Nephron (organoid): ENCODE measurements at regions not wholly inside any gene's neighbourhood (a gene's known extent, or its start where the extent isn't known, plus 50 kb on each side); places are given as distances from the start of the nearest gene placed in this dataset.
A peak's percentile ranks its signal among the peaks of the same experiment; 100 is the strongest.

Source experiments
- H3K27ac Mint-ChIP-seq, 3 experiments: 2 replicates each; pipeline ENCODE4 v1.8.0; 2020; ENCODE audit warnings: mixed read lengths in 3 of 3, mild to moderate bottlenecking in 2 of 3, moderate library complexity in 1 of 3
- H3K27me3 Mint-ChIP-seq: 2 replicates; pipeline ENCODE4 v1.8.0; 2021; ENCODE audit warnings: low read depth, mild to moderate bottlenecking, moderate library complexity, mixed read lengths
- H3K36me3 Mint-ChIP-seq: 2 replicates; pipeline ENCODE4 v1.8.0; 2020; ENCODE audit warnings: low read depth, mixed read lengths
- H3K4me1 Mint-ChIP-seq: 2 replicates; pipeline ENCODE4 v1.8.0; 2020; ENCODE audit warnings: mixed read lengths
- H3K4me3 Mint-ChIP-seq, 3 experiments: 2 replicates each; pipeline ENCODE4 v1.8.0; 2020; ENCODE audit warnings: mild to moderate bottlenecking in 3 of 3, mixed read lengths in 3 of 3, moderate library complexity in 2 of 3
- H3K9me3 Mint-ChIP-seq: 2 replicates; pipeline ENCODE4 v1.8.0; 2020; ENCODE audit warnings: mixed read lengths
- TF ChIP-seq, protein P1 (sequence below), 3 experiments: fragments of 200-600 bp; sonication (generic); IDR thresholded peaks; one replicate each; pipeline ENCODE4 v1.5.0; 2021; ENCODE audit warnings: antibody characterized with exemption in 3 of 3; ENCODE audit not compliant: unreplicated experiment in 3 of 3

DNA sequence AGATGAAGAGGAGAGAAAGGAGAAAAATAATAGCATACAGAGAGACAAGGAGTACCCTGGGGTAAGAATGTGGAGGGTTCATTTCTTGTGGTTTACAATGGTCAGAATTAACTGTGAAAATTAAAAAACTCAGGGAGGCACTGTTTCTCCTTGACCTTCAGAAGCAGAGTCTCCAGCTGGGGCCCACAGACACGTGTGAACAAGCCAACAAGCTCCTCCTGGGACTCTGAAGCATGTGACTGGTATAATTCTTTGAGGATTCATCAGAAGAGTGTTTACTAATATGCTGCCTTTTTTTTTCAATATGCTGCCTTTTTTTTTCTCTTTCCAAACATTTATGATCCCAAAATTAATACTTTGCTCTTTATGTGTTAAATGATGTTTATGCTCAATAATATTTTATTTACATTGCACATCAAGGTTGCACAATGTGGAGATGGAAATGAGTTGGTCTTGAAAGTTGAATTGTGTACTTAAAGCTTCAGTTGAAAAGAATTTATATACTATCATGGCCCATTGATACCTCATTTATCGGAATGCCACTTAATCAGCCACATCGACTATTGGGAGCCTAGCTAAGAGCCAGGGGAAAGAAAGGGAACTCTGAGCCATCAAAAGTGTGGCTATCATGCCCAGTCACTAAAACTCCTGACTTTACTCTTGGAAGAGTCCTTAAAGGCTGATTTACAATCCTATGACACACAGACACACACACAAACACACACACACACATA lies 134.7 kb upstream of the RHOBTB1 start:
- H3K27ac Mint-ChIP-seq: no peak overlapping the region
- no peak overlapping the region for H3K4me3 Mint-ChIP-seq
- H3K4me1 Mint-ChIP-seq: peaks cover 5% of the 10 kb centered on the region
- no peaks in the 10 kb centered on the region for H3K27me3 Mint-ChIP-seq
- H3K36me3 Mint-ChIP-seq: no peaks in the 10 kb centered on the region
- no peaks in the 10 kb centered on the region for H3K9me3 Mint-ChIP-seq
- TF ChIP-seq, protein P1, sequence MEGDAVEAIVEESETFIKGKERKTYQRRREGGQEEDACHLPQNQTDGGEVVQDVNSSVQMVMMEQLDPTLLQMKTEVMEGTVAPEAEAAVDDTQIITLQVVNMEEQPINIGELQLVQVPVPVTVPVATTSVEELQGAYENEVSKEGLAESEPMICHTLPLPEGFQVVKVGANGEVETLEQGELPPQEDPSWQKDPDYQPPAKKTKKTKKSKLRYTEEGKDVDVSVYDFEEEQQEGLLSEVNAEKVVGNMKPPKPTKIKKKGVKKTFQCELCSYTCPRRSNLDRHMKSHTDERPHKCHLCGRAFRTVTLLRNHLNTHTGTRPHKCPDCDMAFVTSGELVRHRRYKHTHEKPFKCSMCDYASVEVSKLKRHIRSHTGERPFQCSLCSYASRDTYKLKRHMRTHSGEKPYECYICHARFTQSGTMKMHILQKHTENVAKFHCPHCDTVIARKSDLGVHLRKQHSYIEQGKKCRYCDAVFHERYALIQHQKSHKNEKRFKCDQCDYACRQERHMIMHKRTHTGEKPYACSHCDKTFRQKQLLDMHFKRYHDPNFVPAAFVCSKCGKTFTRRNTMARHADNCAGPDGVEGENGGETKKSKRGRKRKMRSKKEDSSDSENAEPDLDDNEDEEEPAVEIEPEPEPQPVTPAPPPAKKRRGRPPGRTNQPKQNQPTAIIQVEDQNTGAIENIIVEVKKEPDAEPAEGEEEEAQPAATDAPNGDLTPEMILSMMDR (IDR thresholded peaks at IDR 0.05; ENCODE audit: unreplicated experiment in 3 of 3): no peak

DNA sequence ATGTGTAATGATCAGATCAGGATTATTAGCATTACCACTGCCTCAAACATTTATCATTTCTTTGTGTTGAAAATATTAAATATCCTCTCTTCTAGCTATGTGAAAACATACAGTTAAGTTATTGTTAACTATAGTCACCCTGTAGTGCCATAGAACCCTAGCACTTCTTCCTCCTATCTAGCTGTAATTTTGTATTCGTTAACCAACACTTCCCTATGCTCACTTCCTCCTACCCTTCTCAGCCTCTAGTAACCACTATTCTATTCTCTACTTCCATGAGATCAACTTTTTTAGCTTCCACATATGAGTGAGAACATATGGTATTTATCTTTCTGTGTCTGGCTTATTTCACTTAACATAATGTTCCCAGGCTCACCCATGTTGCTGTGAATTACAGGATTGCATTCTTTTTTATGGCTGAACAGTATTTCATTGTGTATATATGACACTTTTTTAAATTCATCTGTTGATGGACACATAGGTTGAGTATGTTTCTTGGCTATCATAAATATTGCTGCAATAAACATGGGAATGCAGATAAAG lies 132.7 kb upstream of the RHOBTB1 start:
- peak overlapping the region; percentile 30 to 67 (median 62) for H3K27ac Mint-ChIP-seq
- peaks cover 5% of the 10 kb centered on the region for H3K4me1 Mint-ChIP-seq
- no peaks in the 10 kb centered on the region for H3K36me3 Mint-ChIP-seq
- H3K9me3 Mint-ChIP-seq: no peaks in the 10 kb centered on the region
- TF ChIP-seq, protein P1 (IDR thresholded peaks at IDR 0.05; ENCODE audit: unreplicated experiment in 3 of 3): no peak
- no peak overlapping the region for H3K4me3 Mint-ChIP-seq
- H3K27me3 Mint-ChIP-seq: no peaks in the 10 kb centered on the region

DNA sequence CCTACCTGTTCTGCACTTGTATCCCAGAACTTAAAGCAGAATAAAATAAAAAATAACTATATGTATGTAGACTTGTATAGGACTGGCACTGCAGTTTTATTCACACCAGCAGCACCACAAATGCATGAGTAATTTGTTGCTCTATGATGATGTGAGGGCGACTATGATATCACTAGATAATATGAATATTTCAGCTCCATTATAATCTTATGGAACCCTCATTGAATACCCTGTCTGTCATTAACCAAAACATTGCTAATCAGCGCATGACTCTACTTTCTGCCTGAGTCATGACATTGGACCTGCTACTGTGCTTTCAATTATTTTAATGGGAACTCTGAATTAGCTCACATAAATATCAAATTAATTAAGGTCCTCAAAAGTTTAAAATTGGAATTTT lies 129.4 kb upstream of the RHOBTB1 start:
- no peaks in the 10 kb centered on the region for H3K9me3 Mint-ChIP-seq
- H3K27ac Mint-ChIP-seq: no peak overlapping the region
- no peaks in the 10 kb centered on the region for H3K36me3 Mint-ChIP-seq
- H3K4me3 Mint-ChIP-seq: no peak overlapping the region
- H3K4me1 Mint-ChIP-seq: peaks cover 5% of the 10 kb centered on the region
- TF ChIP-seq, protein P1 (IDR thresholded peaks at IDR 0.05; ENCODE audit: unreplicated experiment in 3 of 3): no peak
- H3K27me3 Mint-ChIP-seq: no peaks in the 10 kb centered on the region

DNA sequence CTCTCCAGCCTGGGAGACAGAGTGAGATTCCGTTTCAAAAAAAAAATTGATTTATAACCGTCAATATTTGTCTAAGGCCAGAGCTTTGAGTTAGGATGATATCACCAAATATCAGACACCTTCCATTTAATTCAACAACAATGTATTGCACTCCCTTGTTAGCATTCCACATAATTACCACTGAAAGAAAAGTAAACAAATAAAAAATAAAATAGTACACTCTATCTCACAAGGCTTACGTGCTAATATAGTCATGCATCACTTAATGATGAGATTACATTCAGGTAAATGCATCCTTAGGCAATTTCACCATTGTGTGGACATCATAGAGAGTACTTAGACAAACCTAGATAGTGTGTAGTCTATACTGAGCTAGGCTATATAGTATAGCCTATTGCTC lies 127.6 kb upstream of the RHOBTB1 start:
- Mint-ChIP-seq H3K4me3 (no peak overlapping the region), H3K36me3 (no peaks in the 10 kb centered on the region), H3K4me1 (peaks cover 17% of the 10 kb centered on the region), H3K27me3 (no peaks in the 10 kb centered on the region), H3K9me3 (no peaks in the 10 kb centered on the region), H3K27ac (no peak overlapping the region)
- TF ChIP-seq, protein P1 (IDR thresholded peaks at IDR 0.05; ENCODE audit: unreplicated experiment in 3 of 3): no peak

DNA sequence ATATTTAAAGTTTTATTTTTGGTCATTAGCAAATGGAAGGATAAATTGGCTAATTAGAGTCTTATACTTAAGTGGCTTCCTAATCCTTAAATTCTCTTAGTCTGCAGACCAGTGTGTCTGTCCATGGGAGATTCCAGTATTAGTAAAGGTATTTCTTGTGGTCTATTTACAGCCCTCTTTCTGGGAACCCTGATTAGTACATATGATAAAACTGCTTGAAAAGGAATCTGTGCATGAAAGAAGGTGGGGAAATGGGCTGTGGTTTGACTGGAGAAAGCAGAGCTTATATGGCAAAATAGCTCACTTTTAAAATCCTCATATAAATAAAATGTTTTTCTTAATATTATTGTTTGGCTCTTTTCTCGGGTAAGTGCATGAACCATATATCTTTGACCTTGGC lies 124.5 kb upstream of the RHOBTB1 start:
- H3K27me3 Mint-ChIP-seq: no peaks in the 10 kb centered on the region
- TF ChIP-seq, protein P1 (IDR thresholded peaks at IDR 0.05; ENCODE audit: unreplicated experiment in 3 of 3): no peak
- H3K4me3 Mint-ChIP-seq: no peak overlapping the region
- peaks cover 28% of the 10 kb centered on the region for H3K4me1 Mint-ChIP-seq
- H3K36me3 Mint-ChIP-seq: no peaks in the 10 kb centered on the region
- H3K9me3 Mint-ChIP-seq: no peaks in the 10 kb centered on the region
- no peak overlapping the region for H3K27ac Mint-ChIP-seq
